HCT116 (cell line): ENCODE measurements at regions not wholly inside any gene's neighbourhood (a gene's known extent, or its start where the extent isn't known, plus 50 kb on each side); places are given as distances from the start of the nearest gene placed in this dataset.

Experiments used
- EGR1 ChIP-seq: IDR thresholded peaks from 2 replicates; pipeline ENCODE4 v1.6.1; 2012; ENCODE audit warnings: low read depth
- POLR2AphosphoS5 ChIP-seq: IDR thresholded peaks from 2 replicates; pipeline ENCODE4 v1.6.1; 2011; ENCODE audit warnings: mild to moderate bottlenecking, low read depth, low read length, moderate library complexity

DNA sequence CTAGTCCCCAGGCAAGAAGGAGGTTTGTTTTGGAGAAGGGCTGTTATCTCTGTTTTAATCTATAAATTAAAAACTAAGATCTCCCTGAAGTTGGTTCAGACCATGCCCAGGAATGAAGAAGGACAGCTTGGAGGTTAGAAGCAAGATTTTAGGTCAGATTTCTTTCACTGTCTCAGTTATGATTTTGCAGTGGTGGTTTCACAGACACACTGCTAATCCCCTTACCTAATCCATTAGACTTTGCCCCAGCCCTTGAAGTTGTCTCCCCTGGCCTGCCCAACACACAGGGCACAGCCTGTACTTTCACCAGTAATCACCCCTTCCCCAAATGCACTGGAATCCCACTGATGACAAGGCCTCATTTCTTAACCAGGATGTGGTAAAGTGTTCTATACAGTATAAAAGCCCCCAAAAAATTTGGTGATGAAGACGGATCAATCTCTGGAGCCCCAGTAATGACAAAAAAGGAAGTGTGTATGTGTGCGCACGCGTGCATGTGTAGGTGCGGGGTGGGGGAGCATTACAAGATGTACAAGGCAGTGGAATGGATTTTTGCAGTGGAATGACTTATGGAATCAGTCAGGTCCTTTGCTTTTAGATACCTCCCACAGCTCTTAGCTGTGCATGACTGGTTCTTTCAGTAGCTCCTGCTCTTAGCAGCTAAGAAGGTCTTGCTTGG lies 73.1 kb upstream of the TERB2 start:
- TF ChIP-seq EGR1 (no peak), POLR2AphosphoS5 (no peak)
